ENCODE measurements at regions not wholly inside any gene's neighbourhood (a gene's known extent, or its start where the extent isn't known, plus 50 kb on each side); places are given as distances from the start of the nearest gene placed in this dataset.
"Not testable (repeated sequence)": the region's sequence is repeated elsewhere in the genome, so short reads cannot be mapped to it uniquely, and the experiment has no call there.

GRCh38 chr2:37735524-37735910 is 64.1 kb upstream of the CDC42EP3 start:
- TF ChIP-seq CTCF (IDR thresholded peaks at IDR 0.05; ENCODE audit: borderline replicate concordance, extremely low read depth, low read length, poor library complexity, severe bottlenecking); EZH2 (IDR thresholded peaks at IDR 0.05; ENCODE audit: borderline replicate concordance, low read depth, low read length, severe bottlenecking): not testable (repeated sequence)

Measured in DND-41 (cell line).